ENCODE measurements at regions not wholly inside any gene's neighbourhood (a gene's known extent, or its start where the extent isn't known, plus 50 kb on each side); places are given as distances from the start of the nearest gene placed in this dataset.
"Not testable (repeated sequence)": the region's sequence is repeated elsewhere in the genome, so short reads cannot be mapped to it uniquely, and the experiment has no call there.

- no peak for DNase-seq (ENCODE audit: extremely low read depth, low read depth)
These were observed 183.7 kb upstream of the KLF6 start for GRCh38 chr10:3968727-3969126.

GRCh38 chr10:3964516-3964915 is 179.5 kb upstream of the KLF6 start:
- DNase-seq (ENCODE audit: extremely low read depth, low read depth), result no peak

- DNase-seq (ENCODE audit: extremely low read depth, low read depth), result no peak
These were observed 178.2 kb upstream of the KLF6 start for GRCh38 chr10:3963191-3963673.

GRCh38 chr10:3961082-3961481 is 176.1 kb upstream of the KLF6 start:
- no peak for DNase-seq (ENCODE audit: extremely low read depth, low read depth)

- DNase-seq (ENCODE audit: extremely low read depth, low read depth), result no peak
These were observed 175.5 kb upstream of the KLF6 start for GRCh38 chr10:3960496-3960895.

- no peak for DNase-seq (ENCODE audit: extremely low read depth, low read depth)
These were observed 174.6 kb upstream of the KLF6 start for GRCh38 chr10:3959370-3960325.

GRCh38 chr10:3958472-3958996 is 173.5 kb upstream of the KLF6 start:
- DNase-seq (ENCODE audit: extremely low read depth, low read depth), result no peak

- no peak for DNase-seq (ENCODE audit: extremely low read depth, low read depth)
These were observed 171.1 kb upstream of the KLF6 start for GRCh38 chr10:3955955-3956617.

GRCh38 chr10:3955493-3955892 is 170.5 kb upstream of the KLF6 start:
- no peak for DNase-seq (ENCODE audit: extremely low read depth, low read depth)

- DNase-seq (ENCODE audit: extremely low read depth, low read depth), result no peak
These were observed 169.6 kb upstream of the KLF6 start for GRCh38 chr10:3954615-3955014.

- not testable (repeated sequence) for DNase-seq (ENCODE audit: extremely low read depth, low read depth)
These were observed 169.0 kb upstream of the KLF6 start for GRCh38 chr10:3954007-3954406.

- DNase-seq (ENCODE audit: extremely low read depth, low read depth), result no peak
These were observed 167.0 kb upstream of the KLF6 start for GRCh38 chr10:3951993-3952392.

GRCh38 chr10:3950676-3951275 is 165.8 kb upstream of the KLF6 start:
- no peak for DNase-seq (ENCODE audit: extremely low read depth, low read depth)

GRCh38 chr10:3949711-3950110 is 164.7 kb upstream of the KLF6 start:
- DNase-seq (ENCODE audit: extremely low read depth, low read depth), result no peak

- no peak for DNase-seq (ENCODE audit: extremely low read depth, low read depth)
These were observed 163.8 kb upstream of the KLF6 start for GRCh38 chr10:3948843-3949242.

GRCh38 chr10:3946234-3947229 is 161.5 kb upstream of the KLF6 start:
- DNase-seq (ENCODE audit: extremely low read depth, low read depth), result no peak

- DNase-seq (ENCODE audit: extremely low read depth, low read depth), result no peak
These were observed 160.0 kb upstream of the KLF6 start for GRCh38 chr10:3945026-3945425.

- no peak for DNase-seq (ENCODE audit: extremely low read depth, low read depth)
These were observed 159.6 kb upstream of the KLF6 start for GRCh38 chr10:3944591-3944990.

GRCh38 chr10:3943695-3944257 is 158.8 kb upstream of the KLF6 start:
- no peak for DNase-seq (ENCODE audit: extremely low read depth, low read depth)

Measured in NCI-H460 (cell line).